Fibroblast of mammary gland (primary cell): ENCODE measurements at regions not wholly inside any gene's neighbourhood (a gene's known extent, or its start where the extent isn't known, plus 50 kb on each side); places are given as distances from the start of the nearest gene placed in this dataset.

ENCODE experiments used
- DNase-seq: peaks from one replicate; pipeline ENCODE4 v3.0.0-alpha.2; 2010; ENCODE audit warnings: low read depth
- H3K4me3 ChIP-seq: 2 replicates; pipeline ENCODE4 v1.5.1; 2011; ENCODE audit warnings: low read depth, mild to moderate bottlenecking, low read length, moderate library complexity; ENCODE audit not compliant: control insufficient read depth
- TF ChIP-seq, protein P1 (sequence below): conservative IDR thresholded peaks from 2 replicates; pipeline ENCODE4 v1.5.1; 2011; ENCODE audit warnings: low read depth, low read length, inconsistent platforms; ENCODE audit not compliant: control insufficient read depth, insufficient read depth

DNA sequence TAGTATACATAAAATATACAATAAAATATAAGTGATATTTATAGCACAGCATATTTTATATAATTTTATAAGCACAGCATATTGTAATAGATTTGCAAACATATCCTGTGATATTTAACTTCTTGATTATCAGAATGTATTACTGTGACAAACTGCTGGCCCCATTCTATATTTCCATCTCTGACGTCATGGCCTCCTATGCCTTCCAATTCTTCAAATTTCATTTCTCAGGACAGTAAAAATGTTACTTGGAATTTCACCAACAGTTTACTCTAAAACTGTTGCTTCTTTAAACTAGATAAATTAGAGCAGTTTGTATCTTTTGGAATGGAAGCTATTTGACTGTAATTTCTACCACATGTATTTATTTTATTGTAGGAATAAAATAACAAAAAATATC lies 102.5 kb upstream of the SLC25A13 start:
- TF ChIP-seq, protein P1, sequence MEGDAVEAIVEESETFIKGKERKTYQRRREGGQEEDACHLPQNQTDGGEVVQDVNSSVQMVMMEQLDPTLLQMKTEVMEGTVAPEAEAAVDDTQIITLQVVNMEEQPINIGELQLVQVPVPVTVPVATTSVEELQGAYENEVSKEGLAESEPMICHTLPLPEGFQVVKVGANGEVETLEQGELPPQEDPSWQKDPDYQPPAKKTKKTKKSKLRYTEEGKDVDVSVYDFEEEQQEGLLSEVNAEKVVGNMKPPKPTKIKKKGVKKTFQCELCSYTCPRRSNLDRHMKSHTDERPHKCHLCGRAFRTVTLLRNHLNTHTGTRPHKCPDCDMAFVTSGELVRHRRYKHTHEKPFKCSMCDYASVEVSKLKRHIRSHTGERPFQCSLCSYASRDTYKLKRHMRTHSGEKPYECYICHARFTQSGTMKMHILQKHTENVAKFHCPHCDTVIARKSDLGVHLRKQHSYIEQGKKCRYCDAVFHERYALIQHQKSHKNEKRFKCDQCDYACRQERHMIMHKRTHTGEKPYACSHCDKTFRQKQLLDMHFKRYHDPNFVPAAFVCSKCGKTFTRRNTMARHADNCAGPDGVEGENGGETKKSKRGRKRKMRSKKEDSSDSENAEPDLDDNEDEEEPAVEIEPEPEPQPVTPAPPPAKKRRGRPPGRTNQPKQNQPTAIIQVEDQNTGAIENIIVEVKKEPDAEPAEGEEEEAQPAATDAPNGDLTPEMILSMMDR = no peak
- no peak for DNase-seq
- H3K4me3 ChIP-seq = no peak overlapping the region

DNA sequence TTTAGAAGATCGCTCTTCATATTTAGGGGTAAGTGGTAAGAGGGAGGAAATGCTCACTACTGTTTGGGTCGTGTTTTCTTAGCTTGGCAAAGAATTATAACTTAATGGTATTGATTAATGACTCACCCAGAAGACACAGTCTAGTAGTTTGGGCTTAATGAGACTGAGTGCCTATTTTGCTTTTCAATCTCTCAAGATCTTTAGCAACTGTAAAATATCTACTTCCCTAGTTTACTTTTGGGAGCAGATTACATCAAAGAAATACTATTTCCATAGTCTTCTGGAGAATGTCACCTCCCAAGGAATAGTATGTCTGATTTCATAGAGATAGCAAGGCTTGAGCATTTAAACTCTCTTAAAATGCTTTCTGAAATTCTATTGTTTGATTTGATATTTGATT lies 100.5 kb upstream of the SLC25A13 start:
- no peak for DNase-seq
- no peak overlapping the region for H3K4me3 ChIP-seq
- TF ChIP-seq, protein P1 = no peak

DNA sequence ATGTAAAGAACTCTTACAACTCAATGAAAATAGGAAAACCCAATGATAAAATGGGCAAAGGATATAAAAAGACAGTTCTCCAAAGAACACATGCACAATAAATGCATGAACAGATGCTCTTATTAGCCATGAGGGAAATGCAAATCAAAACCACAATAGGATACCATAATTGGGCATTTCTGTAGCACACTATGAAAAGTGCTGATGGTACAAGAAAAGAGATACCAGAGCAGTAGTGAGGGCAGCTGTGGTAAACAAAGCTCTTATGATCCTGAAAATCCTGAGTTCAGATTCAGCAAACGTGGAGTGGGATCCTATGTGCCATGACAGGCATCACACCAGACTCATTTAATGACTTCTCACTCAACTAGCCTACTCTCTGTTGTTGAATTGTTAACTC lies 96.7 kb upstream of the SLC25A13 start:
- TF ChIP-seq, protein P1 = no peak
- no peak for DNase-seq
- no peak overlapping the region for H3K4me3 ChIP-seq

DNA sequence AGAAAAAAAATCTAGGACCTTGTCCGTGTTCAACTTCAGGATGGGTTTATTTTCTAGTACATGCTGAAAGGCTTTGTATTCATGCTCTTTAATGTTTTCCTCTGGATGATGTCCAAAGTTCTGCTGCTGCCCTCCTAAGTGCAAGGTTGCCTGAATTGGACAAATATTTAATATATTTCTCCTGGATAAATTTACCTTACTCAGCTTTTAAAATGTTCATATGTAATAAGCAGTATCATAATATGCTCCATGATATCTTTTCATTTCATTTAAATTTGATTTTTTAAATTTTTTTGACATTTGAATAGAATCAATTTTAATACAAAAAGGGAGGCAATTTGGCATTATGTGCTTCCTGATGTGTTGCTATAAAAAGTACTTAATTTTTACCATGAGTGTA lies 95.9 kb upstream of the SLC25A13 start:
- TF ChIP-seq, protein P1 = no peak
- no peak overlapping the region for H3K4me3 ChIP-seq
- DNase-seq = no peak

DNA sequence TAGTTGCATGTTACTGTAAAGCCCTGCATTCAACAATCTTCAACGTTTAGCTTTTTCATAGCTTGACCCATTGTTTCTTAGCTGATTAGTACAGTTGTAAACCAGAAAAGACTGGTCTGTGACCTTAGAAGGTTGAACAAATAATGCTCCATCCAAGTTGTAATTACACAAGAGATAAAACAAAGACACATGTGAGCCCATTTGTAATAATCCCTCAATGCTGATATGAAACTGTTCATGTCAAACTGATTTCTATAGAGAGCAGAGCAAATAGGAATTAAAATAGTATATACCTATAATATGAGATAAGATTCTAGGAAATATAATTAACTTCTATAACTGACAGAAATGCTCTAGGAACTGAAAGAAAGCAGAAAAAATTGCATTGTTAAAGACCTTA lies 94.7 kb upstream of the SLC25A13 start:
- no peak overlapping the region for H3K4me3 ChIP-seq
- DNase-seq = no peak
- TF ChIP-seq, protein P1 = no peak

DNA sequence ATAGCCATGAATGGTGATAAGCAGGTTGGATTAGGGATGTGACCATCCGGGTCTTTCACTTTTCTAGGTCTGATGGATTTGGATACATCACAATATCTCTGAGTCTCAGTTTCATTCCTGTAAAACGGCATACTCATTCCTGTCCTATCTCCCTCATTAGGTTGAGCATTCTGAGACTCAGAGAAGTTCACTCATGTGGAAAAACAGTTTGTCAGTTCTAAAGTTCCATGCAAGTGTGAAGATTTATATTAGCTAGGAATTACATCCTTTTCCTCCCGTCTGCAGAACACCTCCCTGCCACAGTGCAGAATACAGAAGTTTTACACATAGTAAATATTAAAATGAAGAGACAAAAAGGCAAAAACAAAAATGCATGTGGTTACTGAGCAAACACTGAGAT lies 94.2 kb upstream of the SLC25A13 start:
- DNase-seq = no peak
- TF ChIP-seq, protein P1 = no peak
- H3K4me3 ChIP-seq = no peak overlapping the region

DNA sequence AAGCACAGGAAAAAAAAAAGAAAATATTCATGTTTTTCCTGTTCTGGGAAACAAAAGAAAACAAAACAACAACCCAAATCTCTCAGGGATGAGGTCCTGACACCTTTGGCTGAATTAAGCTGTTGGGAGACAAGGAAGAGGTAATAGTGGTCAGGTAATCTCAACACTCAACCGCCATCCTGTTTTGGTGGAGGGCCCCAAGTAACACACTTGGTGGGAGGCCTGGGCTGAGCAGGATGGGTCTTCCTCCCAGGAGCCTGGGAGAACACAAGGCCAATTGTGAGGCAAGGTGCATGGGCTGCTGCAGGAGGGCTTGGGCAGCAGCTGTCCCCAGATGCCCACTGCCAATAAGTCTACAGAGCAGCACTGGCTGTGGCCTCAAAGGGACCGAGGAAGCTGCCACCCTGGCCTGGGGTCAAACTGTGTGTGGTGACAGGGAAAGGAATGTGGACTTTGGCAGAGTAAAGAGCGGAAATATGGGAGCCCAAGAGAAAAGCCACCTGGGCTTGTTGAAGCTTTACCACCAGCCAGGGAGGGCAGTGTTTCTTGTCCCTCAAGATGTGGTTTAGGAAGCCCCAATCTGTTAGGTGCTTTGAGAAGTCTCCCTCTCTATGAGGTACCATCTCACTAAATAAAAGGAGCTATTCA lies 93.5 kb upstream of the SLC25A13 start:
- no peak overlapping the region for H3K4me3 ChIP-seq
- TF ChIP-seq, protein P1 = no peak
- no peak for DNase-seq
